T-helper 2 cell (primary cell): ENCODE measurements at regions not wholly inside any gene's neighbourhood (a gene's known extent, or its start where the extent isn't known, plus 50 kb on each side); places are given as distances from the start of the nearest gene placed in this dataset.

ENCODE experiments used
- DNase-seq, 5 experiments: peaks; one replicate each; pipeline versions ENCODE4 v3.0.0 to v3.0.0-alpha.2; 2012 to 2022

GRCh38 chr2:168380500-168380899 is 75.6 kb upstream of the CERS6 start:
- no peak for DNase-seq

GRCh38 chr2:168392024-168392423 is 64.0 kb upstream of the CERS6 start:
- DNase-seq = no peak

GRCh38 chr2:168392797-168393196 is 63.3 kb upstream of the CERS6 start:
- DNase-seq = no peak

- no peak for DNase-seq
These were observed 61.8 kb upstream of the CERS6 start for GRCh38 chr2:168394262-168394661.

GRCh38 chr2:168396131-168396530 is 59.9 kb upstream of the CERS6 start:
- DNase-seq = no peak

- no peak for DNase-seq
These were observed 58.4 kb upstream of the CERS6 start for GRCh38 chr2:168397629-168398028.

- DNase-seq = no peak
These were observed 55.0 kb upstream of the CERS6 start for GRCh38 chr2:168401048-168401556.

- DNase-seq = no peak
These were observed 54.3 kb upstream of the CERS6 start for GRCh38 chr2:168401771-168402170.

GRCh38 chr2:168402531-168402930 is 53.5 kb upstream of the CERS6 start:
- DNase-seq = no peak

- no peak for DNase-seq
These were observed 52.3 kb upstream of the CERS6 start for GRCh38 chr2:168403736-168404135.

GRCh38 chr2:168404764-168405163 is 51.3 kb upstream of the CERS6 start:
- no peak for DNase-seq
